Activated CD4-positive, alpha-beta T cell treated with anti-CD3 and anti-CD28 coated beads for 4 hours (primary cell): ENCODE measurements at regions not wholly inside any gene's neighbourhood (a gene's known extent, or its start where the extent isn't known, plus 50 kb on each side); places are given as distances from the start of the nearest gene placed in this dataset.
"Not testable (repeated sequence)": the region's sequence is repeated elsewhere in the genome, so short reads cannot be mapped to it uniquely, and the experiment has no call there.

Source experiments
- DNase-seq, 2 donors: peaks; one replicate each; pipeline ENCODE4 v3.0.0-alpha.2; 2020

GRCh38 chr10:2777666-2778355, 289.5 kb upstream of the PFKP start:
- DNase-seq, result no peak

- no peak for DNase-seq
Measured at GRCh38 chr10:2772816-2773631, 294.3 kb upstream of the PFKP start.

- no peak for DNase-seq
Measured at GRCh38 chr10:2772135-2772534, 295.2 kb upstream of the PFKP start.

- not testable (repeated sequence) for DNase-seq
Measured at GRCh38 chr10:2767293-2767692, 300.1 kb upstream of the PFKP start.

- no peak for DNase-seq
Measured at GRCh38 chr10:2761971-2762370, 305.4 kb upstream of the PFKP start.

- no peak for DNase-seq
Measured at GRCh38 chr10:2761311-2761710, 306.0 kb upstream of the PFKP start.

GRCh38 chr10:2760736-2761135, 306.6 kb upstream of the PFKP start:
- no peak for DNase-seq

- no peak for DNase-seq
Measured at GRCh38 chr10:2759233-2759632, 308.1 kb upstream of the PFKP start.

- DNase-seq, result no peak
Measured at GRCh38 chr10:2754943-2755342, 312.4 kb upstream of the PFKP start.

- DNase-seq, result no peak
Measured at GRCh38 chr10:2748287-2748686, 319.1 kb upstream of the PFKP start.

- no peak for DNase-seq
Measured at GRCh38 chr10:2746638-2747037, 320.7 kb upstream of the PFKP start.

GRCh38 chr10:2745666-2746065, 321.7 kb upstream of the PFKP start:
- no peak for DNase-seq

GRCh38 chr10:2744547-2745200, 322.7 kb upstream of the PFKP start:
- DNase-seq, result no peak

- no peak for DNase-seq
Measured at GRCh38 chr10:2734603-2735002, 332.7 kb upstream of the PFKP start.

GRCh38 chr10:2733278-2733963, 333.9 kb upstream of the PFKP start:
- no peak for DNase-seq

GRCh38 chr10:2731940-2732339, 335.4 kb upstream of the PFKP start:
- no peak for DNase-seq

GRCh38 chr10:2729197-2729596, 338.2 kb upstream of the PFKP start:
- DNase-seq, result no peak

GRCh38 chr10:2728087-2728486, 339.3 kb upstream of the PFKP start:
- no peak for DNase-seq

- DNase-seq, result no peak
Measured at GRCh38 chr10:2716596-2716995, 350.8 kb upstream of the PFKP start.

- DNase-seq, result no peak
Measured at GRCh38 chr10:2714597-2714996, 352.8 kb upstream of the PFKP start.

- no peak for DNase-seq
Measured at GRCh38 chr10:2703953-2704352, 363.4 kb upstream of the PFKP start.

- DNase-seq, result no peak
Measured at GRCh38 chr10:2701802-2702201, 365.5 kb upstream of the PFKP start.

- DNase-seq, result no peak
Measured at GRCh38 chr10:2700626-2701305, 366.6 kb upstream of the PFKP start.
